Uterus (tissue), 3 donors: ENCODE measurements at regions not wholly inside any gene's neighbourhood (a gene's known extent, or its start where the extent isn't known, plus 50 kb on each side); places are given as distances from the start of the nearest gene placed in this dataset.

Experiments used
- DNase-seq, 2 donors: peaks; one replicate each; pipeline ENCODE4 v3.0.0-alpha.2; 2019 to 2020
- H3K27ac ChIP-seq, 2 donors: fragments of 200-600 bp; sonication (generic); 1 replicate in 1 of 2; 2 replicates in 1 of 2; pipeline ENCODE4 v1.5.1; 2016 to 2018
- H3K27me3 ChIP-seq, 2 donors: fragments of 200-600 bp; sonication (generic); one replicate each; pipeline ENCODE4 v1.5.1; 2018 to 2019; ENCODE audit warnings: control low read depth in 1 of 2
- H3K36me3 ChIP-seq, 2 donors: fragments of 200-600 bp; sonication (generic); one replicate each; pipeline ENCODE4 v1.5.1; 2019; ENCODE audit warnings: control low read depth in 1 of 2
- H3K4me1 ChIP-seq, 2 donors: fragments of 200-600 bp; sonication (generic); one replicate each; pipeline ENCODE4 v1.5.1; 2018 to 2019; ENCODE audit warnings: control low read depth in 1 of 2
- H3K4me3 ChIP-seq, 2 donors: fragments of 200-600 bp; sonication (generic); 1 replicate in 1 of 2; 2 replicates in 1 of 2; pipeline ENCODE4 v1.5.1; 2018 to 2019; ENCODE audit warnings: mild to moderate bottlenecking in 1 of 2
- H3K9me3 ChIP-seq, 2 donors: fragments of 200-600 bp; sonication (generic); one replicate each; pipeline ENCODE4 v1.5.1; 2019; ENCODE audit warnings: control low read depth in 1 of 2
- POLR2A ChIP-seq, 2 donors: fragments of 450-650 bp; IDR thresholded peaks; one replicate each; pipeline ENCODE4 v1.6.1; 2016; ENCODE audit warnings: antibody characterized with exemption in 2 of 2, mild to moderate bottlenecking in 1 of 2, moderate library complexity in 1 of 2
- intact Hi-C: fragments of 100-400 bp; cut with DNase I; formaldehyde crosslinking; loops from one replicate; pipeline ENCODE4 v1.15.1; 2023; ENCODE audit warnings: low total_unique reads
- TF ChIP-seq, protein P1 (sequence below), 4 experiments: fragments of 200-600 bp in 2 of 4; fragments of 450-650 bp in 2 of 4; sonication (generic) in 2 of 4; IDR thresholded peaks; one replicate each; pipeline ENCODE4 v1.5.1; 2016 to 2019; ENCODE audit warnings: antibody characterized with exemption in 4 of 4, mild to moderate bottlenecking in 2 of 4, moderate library complexity in 1 of 4
- donor health status: DM: yes; HTN: yes; CAD: no.

DNA sequence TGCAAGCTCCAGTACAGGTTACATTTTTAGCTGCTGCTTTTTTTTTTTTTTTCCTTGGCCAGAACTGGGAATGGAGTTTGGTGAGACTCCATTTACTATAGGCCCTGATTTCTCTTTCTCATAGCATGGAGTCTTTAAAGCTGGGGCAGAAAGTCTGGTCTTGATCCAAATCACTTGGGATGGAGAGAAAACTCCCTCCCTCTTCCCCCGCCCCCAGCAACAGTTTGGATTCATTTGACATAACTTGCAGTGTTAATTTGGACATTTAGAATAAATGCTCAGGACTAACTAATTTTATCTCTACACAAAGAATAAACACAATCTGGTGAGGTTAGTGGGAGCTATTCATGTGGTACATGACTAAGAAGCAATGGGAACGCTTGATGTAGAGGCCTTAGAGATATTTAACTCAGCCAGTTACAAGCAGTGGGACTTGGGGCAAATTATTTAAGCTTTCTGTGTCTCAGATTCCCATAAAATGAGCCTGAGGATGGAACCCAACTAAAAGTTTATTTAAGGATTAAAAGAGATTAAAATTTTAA is 107.3 kb upstream of the ARHGAP5 start:
- H3K27me3 ChIP-seq, result no peaks in the 10 kb centered on the region
- no peak for DNase-seq
- no peaks in the 10 kb centered on the region for H3K9me3 ChIP-seq
- no peak for TF ChIP-seq POLR2A (IDR thresholded peaks at IDR 0.05)
- TF ChIP-seq, protein P1, sequence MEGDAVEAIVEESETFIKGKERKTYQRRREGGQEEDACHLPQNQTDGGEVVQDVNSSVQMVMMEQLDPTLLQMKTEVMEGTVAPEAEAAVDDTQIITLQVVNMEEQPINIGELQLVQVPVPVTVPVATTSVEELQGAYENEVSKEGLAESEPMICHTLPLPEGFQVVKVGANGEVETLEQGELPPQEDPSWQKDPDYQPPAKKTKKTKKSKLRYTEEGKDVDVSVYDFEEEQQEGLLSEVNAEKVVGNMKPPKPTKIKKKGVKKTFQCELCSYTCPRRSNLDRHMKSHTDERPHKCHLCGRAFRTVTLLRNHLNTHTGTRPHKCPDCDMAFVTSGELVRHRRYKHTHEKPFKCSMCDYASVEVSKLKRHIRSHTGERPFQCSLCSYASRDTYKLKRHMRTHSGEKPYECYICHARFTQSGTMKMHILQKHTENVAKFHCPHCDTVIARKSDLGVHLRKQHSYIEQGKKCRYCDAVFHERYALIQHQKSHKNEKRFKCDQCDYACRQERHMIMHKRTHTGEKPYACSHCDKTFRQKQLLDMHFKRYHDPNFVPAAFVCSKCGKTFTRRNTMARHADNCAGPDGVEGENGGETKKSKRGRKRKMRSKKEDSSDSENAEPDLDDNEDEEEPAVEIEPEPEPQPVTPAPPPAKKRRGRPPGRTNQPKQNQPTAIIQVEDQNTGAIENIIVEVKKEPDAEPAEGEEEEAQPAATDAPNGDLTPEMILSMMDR (IDR thresholded peaks at IDR 0.05), result no peak
- intact Hi-C loops, result no loop called here
- H3K4me3 ChIP-seq, result no peak overlapping the region
- H3K36me3 ChIP-seq, result no peaks in the 10 kb centered on the region
- H3K27ac ChIP-seq, result peak overlapping the region in 1 of 2 donors; percentile 35
- peaks cover 0 to 8% of the 10 kb centered on the region in 2 donors for H3K4me1 ChIP-seq

DNA sequence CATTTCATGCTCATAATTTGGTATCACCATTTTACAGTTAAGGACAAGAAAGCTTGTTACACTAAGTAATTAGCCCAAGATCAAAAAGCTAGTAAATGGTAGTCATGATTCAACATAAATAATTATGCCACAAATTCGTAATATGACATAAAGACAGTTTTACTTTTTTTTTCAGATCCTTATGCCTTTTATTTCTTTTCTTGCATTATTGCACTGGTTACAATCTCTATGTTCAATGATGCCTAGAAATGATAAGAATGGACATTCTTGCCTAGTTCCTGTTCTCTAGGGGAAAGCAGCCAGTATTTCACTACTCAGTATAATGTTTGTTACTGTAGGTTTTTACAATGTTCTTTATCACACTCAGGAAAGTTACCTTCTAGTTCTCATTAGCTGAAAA is 106.4 kb upstream of the ARHGAP5 start:
- Histone ChIP-seq H3K4me1 (peaks cover 0 to 8% of the 10 kb centered on the region in 2 donors), H3K27me3 (no peaks in the 10 kb centered on the region), H3K9me3 (no peaks in the 10 kb centered on the region), H3K27ac (no peak overlapping the region), H3K4me3 (no peak overlapping the region), H3K36me3 (no peaks in the 10 kb centered on the region)
- no peak for TF ChIP-seq POLR2A (IDR thresholded peaks at IDR 0.05)
- TF ChIP-seq, protein P1 (IDR thresholded peaks at IDR 0.05), result no peak
- no peak for DNase-seq
- intact Hi-C loops, result no loop called here

DNA sequence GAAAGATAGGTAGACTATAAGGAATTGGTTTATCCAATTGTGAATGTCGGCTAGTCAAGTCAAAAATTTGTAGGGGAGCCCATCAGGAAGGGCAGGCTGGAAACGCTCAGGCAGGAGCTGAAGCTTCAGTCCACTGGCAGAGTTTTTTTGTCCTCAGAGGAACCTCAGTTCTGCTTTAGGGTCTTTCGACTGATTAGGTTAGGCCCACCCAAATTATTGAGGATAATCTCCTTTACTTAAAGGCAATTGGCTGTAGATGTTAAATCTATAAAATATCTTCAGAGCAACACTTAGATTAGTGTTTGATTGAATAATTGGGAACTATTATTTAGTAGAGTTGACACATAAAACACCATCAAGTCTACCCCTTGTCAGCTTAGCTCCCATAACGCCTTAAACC is 105.5 kb upstream of the ARHGAP5 start:
- Histone ChIP-seq H3K9me3 (no peaks in the 10 kb centered on the region), H3K36me3 (no peaks in the 10 kb centered on the region), H3K27ac (no peak overlapping the region), H3K4me1 (peaks cover 0 to 8% of the 10 kb centered on the region in 2 donors), H3K27me3 (no peaks in the 10 kb centered on the region), H3K4me3 (no peak overlapping the region)
- intact Hi-C loops, result no loop called here
- TF ChIP-seq POLR2A (IDR thresholded peaks at IDR 0.05), result no peak
- TF ChIP-seq, protein P1 (IDR thresholded peaks at IDR 0.05), result no peak
- no peak for DNase-seq

DNA sequence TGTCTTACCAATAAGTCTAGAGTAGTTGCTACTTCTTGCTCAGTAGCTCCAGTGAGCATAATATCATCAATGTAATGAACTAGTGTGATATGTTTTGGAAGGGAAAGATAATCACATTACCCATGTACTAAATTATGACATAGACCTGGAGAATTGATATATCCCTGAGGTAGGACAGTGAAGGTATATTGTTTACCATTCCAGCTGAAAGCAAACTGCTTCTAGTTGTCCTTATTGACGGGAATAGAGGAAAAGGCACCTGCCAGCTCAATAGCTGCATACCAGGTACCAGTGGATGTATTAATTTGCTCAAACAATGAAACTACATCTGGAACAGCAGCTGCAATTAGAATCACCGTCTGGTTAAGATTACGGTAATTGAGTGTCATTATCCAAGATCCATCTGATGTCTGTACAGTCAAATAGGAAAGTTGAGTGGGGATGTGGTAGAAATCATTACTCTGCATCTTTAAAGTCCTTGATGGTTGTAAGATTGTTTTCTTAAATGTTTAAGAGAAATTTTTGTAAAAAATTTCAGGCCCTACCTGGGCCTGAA is 100.0 kb upstream of the ARHGAP5 start:
- TF ChIP-seq, protein P1 (IDR thresholded peaks at IDR 0.05), result no peak
- TF ChIP-seq POLR2A (IDR thresholded peaks at IDR 0.05), result no peak
- no peaks in the 10 kb centered on the region for H3K27me3 ChIP-seq
- H3K36me3 ChIP-seq, result no peaks in the 10 kb centered on the region
- no peak for DNase-seq
- no peaks in the 10 kb centered on the region for H3K9me3 ChIP-seq
- H3K4me1 ChIP-seq, result no peaks in the 10 kb centered on the region
- H3K27ac ChIP-seq, result no peak overlapping the region
- no peak overlapping the region for H3K4me3 ChIP-seq
- intact Hi-C loops, result no loop called here

DNA sequence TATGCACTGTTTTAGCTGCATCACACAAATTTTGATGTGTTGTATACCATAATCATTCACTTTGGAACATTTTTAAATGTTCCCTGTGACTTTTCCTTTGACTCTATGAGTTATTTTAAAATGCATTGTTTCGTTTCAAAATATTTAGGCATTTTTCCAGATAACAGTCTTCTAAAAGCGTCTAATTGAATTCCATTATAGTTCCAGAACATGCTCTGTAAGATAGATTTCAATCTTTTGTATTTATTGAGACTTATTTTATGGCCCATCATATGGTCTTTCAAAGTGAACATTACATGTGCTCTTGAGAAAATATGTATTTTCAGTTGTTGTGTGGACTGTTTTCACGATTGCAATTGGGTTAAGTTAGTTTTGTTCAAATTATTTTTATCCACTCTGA is 98.7 kb upstream of the ARHGAP5 start:
- Histone ChIP-seq H3K27me3 (no peaks in the 10 kb centered on the region), H3K27ac (no peak overlapping the region), H3K4me3 (no peak overlapping the region), H3K9me3 (peaks cover 0 to 10% of the 10 kb centered on the region in 2 donors), H3K36me3 (no peaks in the 10 kb centered on the region), H3K4me1 (no peaks in the 10 kb centered on the region)
- no peak for TF ChIP-seq POLR2A (IDR thresholded peaks at IDR 0.05)
- TF ChIP-seq, protein P1 (IDR thresholded peaks at IDR 0.05), result no peak
- intact Hi-C loops, result no loop called here
- DNase-seq, result no peak
